NCI-H345 treated with DMSO at 0.1 percent for 48 hours (cell line): ENCODE measurements at regions not wholly inside any gene's neighbourhood (a gene's known extent, or its start where the extent isn't known, plus 50 kb on each side); places are given as distances from the start of the nearest gene placed in this dataset.
"Not testable (repeated sequence)": the region's sequence is repeated elsewhere in the genome, so short reads cannot be mapped to it uniquely, and the experiment has no call there.

ENCODE experiments used
- DNase-seq: peaks from one replicate; lab custom pipeline; 2025; ENCODE audit not compliant: unreplicated experiment; lab: John Stamatoyannopoulos, UW

DNA sequence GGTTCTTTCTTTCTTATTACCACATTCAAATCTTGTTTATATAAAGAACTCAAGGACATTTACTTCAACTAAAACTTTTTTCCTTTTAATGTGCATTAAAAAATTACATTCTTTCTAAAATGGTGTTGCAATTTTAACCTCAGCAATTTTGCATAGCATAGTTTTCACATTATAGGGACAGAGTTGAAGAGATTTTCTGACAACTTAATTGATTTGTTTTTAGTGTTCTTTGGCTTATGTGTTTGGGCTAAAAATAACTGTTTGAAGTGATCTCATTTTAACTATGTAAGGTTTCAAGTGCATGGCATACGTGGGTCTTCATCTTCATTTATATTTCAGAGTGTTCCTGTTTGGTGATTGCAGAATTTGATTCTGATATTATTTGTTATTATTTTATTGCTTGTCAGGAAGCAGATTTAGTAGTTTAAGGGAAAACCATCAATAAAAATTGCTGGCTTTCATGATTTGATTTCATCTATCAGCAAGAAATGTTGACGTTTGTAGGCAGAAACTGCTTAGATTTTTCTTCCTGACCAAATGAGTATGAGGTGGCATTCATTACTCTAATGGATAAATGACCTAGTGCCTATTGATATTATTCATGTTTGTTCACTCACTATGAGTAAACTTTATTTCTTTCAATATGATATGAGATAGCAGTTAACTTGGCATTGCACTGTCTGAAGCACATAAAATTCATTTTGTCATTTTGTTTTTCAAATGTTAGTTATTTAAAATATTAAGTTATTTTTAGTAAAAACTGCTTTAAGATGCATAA is 398.4 kb downstream of the NUP35 start:
- no peak for DNase-seq

DNA sequence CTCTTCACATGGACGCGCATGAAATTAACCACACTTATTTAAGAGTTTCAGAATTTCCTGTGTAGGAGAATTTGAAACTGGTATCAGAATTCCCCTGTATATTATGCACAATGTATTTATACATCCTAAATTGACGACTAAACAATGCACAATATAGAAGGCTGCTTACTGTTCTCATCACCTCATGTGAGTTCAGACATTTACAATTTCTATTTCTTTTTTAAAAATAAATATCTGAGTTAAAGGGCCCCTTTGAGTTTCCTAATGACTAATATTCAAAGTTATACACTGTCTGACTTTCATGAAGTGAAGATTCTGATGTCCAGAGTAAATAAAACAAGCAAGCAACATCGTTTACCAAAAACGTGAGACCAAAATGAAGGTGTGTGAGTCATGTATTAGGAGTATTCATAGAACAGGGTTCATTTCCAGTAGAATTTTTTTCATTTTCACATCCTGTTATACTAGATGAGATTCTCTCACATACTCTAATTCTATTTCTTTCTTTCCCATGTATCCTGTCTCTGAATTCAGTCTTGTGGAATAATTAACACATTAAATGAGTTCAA is 406.2 kb downstream of the NUP35 start:
- DNase-seq, result no peak

DNA sequence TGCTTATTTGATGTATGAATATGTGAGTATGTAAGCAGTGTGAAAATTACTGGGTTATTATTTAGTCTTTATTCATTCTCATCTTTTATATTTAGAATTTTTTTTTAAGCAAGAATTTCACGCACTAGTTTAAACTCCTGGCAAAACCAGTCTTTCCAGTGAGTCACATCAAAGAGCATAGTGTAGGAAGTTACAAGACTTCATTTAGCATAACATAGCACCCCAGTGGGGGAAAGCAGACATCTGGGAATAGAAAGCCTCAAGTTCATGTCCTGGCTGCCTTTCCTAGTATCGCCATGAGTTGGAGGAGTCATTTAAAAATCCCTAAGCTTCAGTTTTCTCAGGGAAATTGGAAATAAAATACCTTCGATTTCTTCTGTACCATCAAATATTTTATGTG is 408.3 kb downstream of the NUP35 start:
- DNase-seq, result no peak

GRCh38 chr2:183533021-183533420 is 408.8 kb downstream of the NUP35 start:
- DNase-seq, result no peak

- DNase-seq, result no peak
These were observed 412.0 kb downstream of the NUP35 start for GRCh38 chr2:183536290-183536689.

- no peak for DNase-seq
These were observed 412.5 kb downstream of the NUP35 start for GRCh38 chr2:183536714-183537113.

DNA sequence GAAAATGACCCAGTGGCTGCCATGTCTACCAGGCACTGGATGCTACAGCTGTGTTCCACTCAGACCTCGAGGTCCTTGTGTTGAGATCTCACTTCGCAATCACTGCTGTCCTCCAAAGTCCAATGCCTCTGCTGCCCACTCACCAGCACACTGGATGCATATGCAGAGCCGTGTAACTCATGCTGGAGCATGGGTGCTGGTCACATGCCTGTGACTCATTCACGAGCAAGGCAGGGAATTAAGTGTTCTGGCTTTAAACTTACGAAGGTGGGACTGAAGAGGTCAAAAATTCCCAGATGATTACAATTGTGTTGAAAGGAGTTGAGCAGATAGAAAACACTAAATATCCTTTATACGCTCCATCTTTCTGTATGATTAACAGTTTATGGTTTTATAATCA is 417.5 kb downstream of the NUP35 start:
- DNase-seq, result no peak

- no peak for DNase-seq
These were observed 418.4 kb downstream of the NUP35 start for GRCh38 chr2:183542606-183543005.

GRCh38 chr2:183543222-183543621 is 419.0 kb downstream of the NUP35 start:
- DNase-seq, result no peak

DNA sequence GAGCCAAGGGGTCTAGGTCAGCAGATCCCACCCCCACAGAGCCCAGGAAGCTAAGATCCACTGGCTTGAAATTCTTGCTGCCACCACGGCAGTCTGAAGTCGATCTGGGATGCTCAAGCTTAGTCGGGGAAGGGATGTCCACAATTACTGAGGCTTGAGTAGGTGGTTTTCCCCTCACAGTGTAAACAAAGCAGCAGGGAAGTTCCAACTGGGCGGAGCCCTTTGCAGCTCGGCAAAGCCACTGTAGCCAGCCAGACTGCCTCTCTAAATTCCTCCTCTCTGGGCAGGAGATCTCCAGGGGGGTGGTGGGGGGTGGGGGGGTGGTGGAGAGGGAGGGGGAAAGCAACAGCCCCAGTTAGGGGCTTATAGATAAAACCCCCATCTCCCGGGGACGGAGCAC is 419.5 kb downstream of the NUP35 start:
- no peak for DNase-seq

DNA sequence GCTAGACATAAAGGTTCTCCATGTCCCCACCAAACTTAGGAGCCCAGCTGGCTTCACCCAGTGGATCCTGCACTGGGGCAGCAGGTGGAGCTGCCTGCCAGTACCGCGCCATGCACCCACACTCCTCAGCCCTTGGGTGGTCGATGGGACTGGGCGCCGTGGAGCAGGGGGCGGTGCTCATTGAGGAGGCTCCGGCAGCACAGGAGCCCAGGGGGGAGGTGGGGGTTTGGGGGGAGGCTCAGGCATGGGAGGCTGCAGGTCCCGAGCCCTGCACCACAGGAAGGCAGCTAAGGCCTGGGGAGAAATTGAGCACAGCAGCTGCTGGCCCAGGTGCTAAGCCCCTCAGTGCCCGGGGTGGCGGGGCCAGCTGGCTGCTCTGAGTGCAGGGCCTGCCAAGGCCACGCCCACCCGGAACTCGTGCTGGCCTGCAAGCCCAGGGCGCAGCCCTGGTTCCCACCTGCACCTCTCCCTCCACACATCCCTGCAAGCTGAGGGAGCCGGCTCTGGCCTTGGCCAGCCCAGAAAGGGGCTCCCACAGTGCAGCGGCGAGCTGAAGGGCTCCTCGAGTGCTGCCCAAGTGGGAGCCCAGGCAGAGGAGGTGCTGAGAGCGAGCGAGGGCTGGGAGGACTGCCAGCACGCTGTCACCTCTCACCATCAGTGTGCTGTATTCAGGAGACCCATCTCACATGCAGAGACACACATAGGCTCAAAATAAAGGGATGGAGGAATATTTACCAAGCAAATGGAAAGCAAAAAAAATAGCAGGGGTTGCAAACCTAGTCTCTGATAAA is 422.5 kb downstream of the NUP35 start:
- DNase-seq, result not testable (repeated sequence)

- no peak for DNase-seq
These were observed 428.5 kb downstream of the NUP35 start for GRCh38 chr2:183552716-183553115.

DNA sequence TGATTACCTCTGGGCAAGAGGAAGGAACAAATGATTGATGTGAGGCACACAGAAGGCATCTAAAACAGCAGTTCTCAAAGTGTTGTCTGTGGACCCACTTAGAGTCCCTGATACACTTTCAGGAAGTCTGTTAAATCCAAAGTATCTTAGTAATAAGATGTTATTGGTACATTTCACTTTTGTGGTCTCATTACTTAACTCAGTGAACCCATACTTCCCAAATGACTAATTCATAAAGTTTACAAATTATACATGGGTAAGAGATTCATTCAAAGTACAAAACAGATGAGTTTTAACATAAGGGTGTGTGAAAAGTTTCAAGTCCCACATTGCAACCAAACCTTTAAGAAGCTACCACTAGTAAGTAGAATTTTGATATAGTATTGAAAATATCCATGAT is 440.5 kb downstream of the NUP35 start:
- DNase-seq, result no peak

DNA sequence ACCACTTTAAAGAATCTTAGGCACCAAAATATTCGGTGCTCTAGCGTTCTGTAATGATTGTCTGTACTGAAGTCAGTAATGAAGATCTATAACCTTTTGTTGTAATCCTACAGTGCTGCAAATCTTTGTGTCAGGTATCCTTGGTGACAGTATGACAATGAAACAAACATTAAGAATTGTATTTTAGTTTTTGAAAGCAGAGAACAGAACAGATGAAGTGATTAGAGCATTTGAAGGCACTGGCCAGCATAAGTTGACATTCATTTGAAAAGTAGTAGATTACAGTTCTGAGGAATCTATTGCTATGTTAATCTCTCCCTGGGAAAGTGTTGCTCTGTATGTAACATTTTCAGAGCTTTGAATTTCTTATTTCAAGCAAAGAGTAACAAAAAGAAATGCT is 451.2 kb downstream of the NUP35 start:
- DNase-seq, result no peak

- no peak for DNase-seq
These were observed 455.4 kb downstream of the NUP35 start for GRCh38 chr2:183579686-183580085.

- DNase-seq, result peak; percentile 13
These were observed 468.0 kb downstream of the NUP35 start for GRCh38 chr2:183592271-183592670.

DNA sequence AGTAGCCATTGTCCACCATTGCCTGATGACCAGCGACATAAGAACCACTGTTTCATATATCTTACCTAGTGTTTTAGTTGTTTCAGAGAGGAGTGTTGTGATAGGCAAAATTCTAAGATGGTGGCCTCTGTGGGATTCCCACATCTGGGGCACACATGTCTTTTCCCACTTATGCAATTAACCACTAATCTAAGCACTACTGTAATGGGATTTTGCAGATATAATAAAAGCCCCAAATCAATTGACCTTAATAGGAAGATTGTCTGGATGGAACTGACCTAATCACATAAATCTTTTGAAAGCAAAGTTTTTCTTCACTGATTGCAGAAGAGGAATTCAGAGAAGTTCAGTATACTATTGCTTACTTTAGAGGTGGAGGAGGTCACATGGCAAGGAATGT is 469.9 kb downstream of the NUP35 start:
- no peak for DNase-seq

DNA sequence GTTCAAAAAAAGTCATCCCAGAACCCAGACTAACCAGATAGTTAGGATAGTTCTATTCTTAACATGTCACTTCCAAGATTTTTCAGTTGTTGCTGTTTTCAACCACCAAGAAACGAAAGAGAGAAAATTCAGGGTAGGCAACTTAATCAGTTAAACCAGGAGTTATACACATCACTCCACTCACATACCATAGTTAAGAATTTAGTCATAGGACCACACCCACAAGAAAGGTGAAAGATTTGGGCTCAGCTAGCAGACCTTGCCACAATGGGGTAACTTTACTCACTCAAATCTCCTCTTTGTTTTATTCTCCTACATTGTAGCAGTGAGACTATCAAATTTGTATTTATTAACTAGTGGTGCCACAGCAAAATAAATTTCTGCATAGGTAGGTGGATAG is 473.6 kb downstream of the NUP35 start:
- DNase-seq, result no peak

- peak; percentile 16 for DNase-seq
These were observed 479.8 kb downstream of the NUP35 start for GRCh38 chr2:183604065-183604464.

DNA sequence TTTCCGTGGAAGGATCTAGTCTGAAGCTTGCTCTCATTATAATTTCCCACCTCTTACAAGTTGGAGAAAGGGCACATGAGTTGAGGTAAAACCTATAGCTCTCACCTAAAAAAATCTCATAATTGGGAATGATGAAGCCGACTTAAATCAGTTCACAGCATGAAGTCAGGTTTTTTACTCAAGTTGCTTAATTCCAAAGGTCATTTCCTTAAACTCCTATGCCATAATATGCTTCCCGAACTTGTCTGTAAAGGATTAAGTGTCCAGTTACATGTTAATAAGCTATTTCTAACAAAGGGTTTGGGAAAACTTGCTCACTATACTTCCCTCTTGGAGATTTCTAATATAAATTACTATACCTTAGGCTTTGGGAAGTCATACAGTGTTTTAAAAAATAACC is 481.2 kb downstream of the NUP35 start:
- peak; percentile 66 for DNase-seq

GRCh38 chr2:183606022-183606717 is 481.9 kb downstream of the NUP35 start:
- DNase-seq, result no peak

DNA sequence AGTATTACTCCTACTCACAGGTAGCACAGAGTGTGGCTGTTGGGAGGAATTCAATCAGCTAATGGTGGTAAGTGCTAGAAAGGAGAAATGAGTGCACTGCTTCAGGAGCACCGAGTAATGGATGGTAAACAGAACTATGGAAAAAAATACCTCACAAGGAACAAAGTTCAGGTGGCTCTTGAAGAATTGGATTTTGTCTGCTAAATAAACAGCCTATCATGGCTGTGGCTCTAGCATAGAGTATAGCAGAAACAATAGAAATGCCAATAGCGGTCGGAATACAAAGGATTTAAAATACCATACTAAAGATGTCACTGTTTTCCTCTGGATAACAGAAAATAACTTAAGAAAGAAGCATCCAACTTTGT is 482.5 kb downstream of the NUP35 start:
- DNase-seq, result no peak
